ENCODE measurements at regions not wholly inside any gene's neighbourhood (a gene's known extent, or its start where the extent isn't known, plus 50 kb on each side); places are given as distances from the start of the nearest gene placed in this dataset.

- TF ChIP-seq CTCF (optimal IDR thresholded peaks at IDR 0.05 in 1 of 3, IDR thresholded peaks at IDR 0.05 in 1 of 3, conservative IDR thresholded peaks at IDR 0.05 in 1 of 3; ENCODE audit: extremely low read depth in 1 of 3, insufficient read depth in 2 of 3, low read length in 3 of 3) (no peak), EZH2 (IDR thresholded peaks at IDR 0.05; ENCODE audit: low read length) (no peak)
These were observed 154.6 kb upstream of the GHR start for GRCh38 chr5:42268630-42269029.
